ENCODE measurements at regions not wholly inside any gene's neighbourhood (a gene's known extent, or its start where the extent isn't known, plus 50 kb on each side); places are given as distances from the start of the nearest gene placed in this dataset.
"Not testable (repeated sequence)": the region's sequence is repeated elsewhere in the genome, so short reads cannot be mapped to it uniquely, and the experiment has no call there.

- peak in 1 of 42 donors; percentile 27 for DNase-seq
- intact Hi-C loops (cut with DNase I), result no loop called here
Measured at GRCh38 chr15:100732211-100733055, 130.0 kb downstream of the ASB7 start.

GRCh38 chr15:100733101-100733842 is 130.9 kb downstream of the ASB7 start:
- intact Hi-C loops (cut with DNase I), result no loop called here
- DNase-seq, result peak in 2 of 42 donors; percentile 20 to 32

GRCh38 chr15:100733843-100734185 is 131.4 kb downstream of the ASB7 start:
- intact Hi-C loops (cut with DNase I); DNase-seq: not testable (repeated sequence)

GRCh38 chr15:100734586-100734985 is 132.2 kb downstream of the ASB7 start:
- peak in 2 of 42 donors; percentile 21 to 29 for DNase-seq
- intact Hi-C loops (cut with DNase I), result no loop called here

- peak in 4 of 42 donors; percentile 16 to 39 (median 30) for DNase-seq
- intact Hi-C loops (cut with DNase I), result no loop called here
Measured at GRCh38 chr15:100735129-100736053, 133.0 kb downstream of the ASB7 start.

- intact Hi-C loops (cut with DNase I), result no loop called here
- peak in 2 of 42 donors; percentile 25 to 29 for DNase-seq
Measured at GRCh38 chr15:100737214-100737613, 134.8 kb downstream of the ASB7 start.

GRCh38 chr15:100738614-100739013 is 136.2 kb downstream of the ASB7 start:
- DNase-seq, result peak in 2 of 42 donors; percentile 29 to 32
- intact Hi-C loops (cut with DNase I), result no loop called here

GRCh38 chr15:100740138-100740537 is 137.7 kb downstream of the ASB7 start:
- intact Hi-C loops (cut with DNase I), result no loop called here
- no peak for DNase-seq

- intact Hi-C loops (cut with DNase I), result no loop called here
- no peak for DNase-seq
Measured at GRCh38 chr15:100751585-100751984, 128.0 kb upstream of the ALDH1A3 start.

GRCh38 chr15:100753503-100753902 is 126.1 kb upstream of the ALDH1A3 start:
- intact Hi-C loops (cut with DNase I), result no loop called here

GRCh38 chr15:100757661-100758060 is 122.0 kb upstream of the ALDH1A3 start:
- intact Hi-C loops (cut with DNase I), result no loop called here
- DNase-seq, result no peak

More at GRCh38 chr15:100753503-100753902, 126.1 kb upstream of the ALDH1A3 start:
- DNase-seq, result no peak

- intact Hi-C loops (cut with DNase I), result no loop called here
- DNase-seq, result peak in 2 of 42 donors; percentile 19 to 22
Measured at GRCh38 chr15:100758555-100758954, 121.1 kb upstream of the ALDH1A3 start.

- DNase-seq, result no peak
- intact Hi-C loops (cut with DNase I), result no loop called here
Measured at GRCh38 chr15:100759106-100759505, 120.5 kb upstream of the ALDH1A3 start.

GRCh38 chr15:100759698-100760356 is 119.8 kb upstream of the ALDH1A3 start:
- peak in 1 of 42 donors; percentile 19 for DNase-seq

GRCh38 chr15:100760357-100760903 is 119.2 kb upstream of the ALDH1A3 start:
- DNase-seq, result no peak
- intact Hi-C loops (cut with DNase I), result no loop called here

More at GRCh38 chr15:100759698-100760356, 119.8 kb upstream of the ALDH1A3 start:
- intact Hi-C loops (cut with DNase I), result no loop called here

GRCh38 chr15:100761290-100761935 is 118.2 kb upstream of the ALDH1A3 start:
- intact Hi-C loops (cut with DNase I), result no loop called here
- DNase-seq, result peak in 2 of 42 donors; percentile 11 to 33

- no peak for DNase-seq
- intact Hi-C loops (cut with DNase I), result no loop called here
Measured at GRCh38 chr15:100762289-100762688, 117.3 kb upstream of the ALDH1A3 start.

All from head of caudate nucleus (tissue), 42 donors.